LNCAP (cell line): ENCODE measurements at regions not wholly inside any gene's neighbourhood (a gene's known extent, or its start where the extent isn't known, plus 50 kb on each side); places are given as distances from the start of the nearest gene placed in this dataset.
A peak's percentile ranks its signal among the peaks of the same experiment; 100 is the strongest.

Source experiments
- TF ChIP-seq, protein P1 (sequence below): fragments of 450-650 bp; IDR thresholded peaks from 2 replicates; pipeline ENCODE4 v1.5.1; 2017; ENCODE audit warnings: mild to moderate bottlenecking

DNA sequence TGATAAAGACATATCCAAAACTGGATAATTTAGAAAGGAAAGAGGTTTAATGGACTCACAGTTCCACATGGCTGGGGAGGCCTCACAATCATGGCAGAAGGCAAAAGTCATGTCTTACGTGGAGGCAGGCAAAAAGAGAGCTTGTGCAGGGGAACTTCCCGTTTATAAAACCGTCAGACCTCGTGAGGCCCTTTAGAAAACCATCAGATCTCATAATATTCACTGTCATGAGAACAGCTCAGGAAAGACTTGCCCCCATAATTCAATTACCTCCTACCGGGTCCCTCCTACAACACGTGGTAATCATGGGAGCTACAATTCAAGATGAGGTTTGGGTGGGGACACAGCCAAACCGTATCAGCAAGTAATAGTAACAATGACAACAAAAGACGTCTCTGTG, 88.2 kb upstream of the SLC25A33 start:
- TF ChIP-seq, protein P1, sequence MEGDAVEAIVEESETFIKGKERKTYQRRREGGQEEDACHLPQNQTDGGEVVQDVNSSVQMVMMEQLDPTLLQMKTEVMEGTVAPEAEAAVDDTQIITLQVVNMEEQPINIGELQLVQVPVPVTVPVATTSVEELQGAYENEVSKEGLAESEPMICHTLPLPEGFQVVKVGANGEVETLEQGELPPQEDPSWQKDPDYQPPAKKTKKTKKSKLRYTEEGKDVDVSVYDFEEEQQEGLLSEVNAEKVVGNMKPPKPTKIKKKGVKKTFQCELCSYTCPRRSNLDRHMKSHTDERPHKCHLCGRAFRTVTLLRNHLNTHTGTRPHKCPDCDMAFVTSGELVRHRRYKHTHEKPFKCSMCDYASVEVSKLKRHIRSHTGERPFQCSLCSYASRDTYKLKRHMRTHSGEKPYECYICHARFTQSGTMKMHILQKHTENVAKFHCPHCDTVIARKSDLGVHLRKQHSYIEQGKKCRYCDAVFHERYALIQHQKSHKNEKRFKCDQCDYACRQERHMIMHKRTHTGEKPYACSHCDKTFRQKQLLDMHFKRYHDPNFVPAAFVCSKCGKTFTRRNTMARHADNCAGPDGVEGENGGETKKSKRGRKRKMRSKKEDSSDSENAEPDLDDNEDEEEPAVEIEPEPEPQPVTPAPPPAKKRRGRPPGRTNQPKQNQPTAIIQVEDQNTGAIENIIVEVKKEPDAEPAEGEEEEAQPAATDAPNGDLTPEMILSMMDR, result no peak

DNA sequence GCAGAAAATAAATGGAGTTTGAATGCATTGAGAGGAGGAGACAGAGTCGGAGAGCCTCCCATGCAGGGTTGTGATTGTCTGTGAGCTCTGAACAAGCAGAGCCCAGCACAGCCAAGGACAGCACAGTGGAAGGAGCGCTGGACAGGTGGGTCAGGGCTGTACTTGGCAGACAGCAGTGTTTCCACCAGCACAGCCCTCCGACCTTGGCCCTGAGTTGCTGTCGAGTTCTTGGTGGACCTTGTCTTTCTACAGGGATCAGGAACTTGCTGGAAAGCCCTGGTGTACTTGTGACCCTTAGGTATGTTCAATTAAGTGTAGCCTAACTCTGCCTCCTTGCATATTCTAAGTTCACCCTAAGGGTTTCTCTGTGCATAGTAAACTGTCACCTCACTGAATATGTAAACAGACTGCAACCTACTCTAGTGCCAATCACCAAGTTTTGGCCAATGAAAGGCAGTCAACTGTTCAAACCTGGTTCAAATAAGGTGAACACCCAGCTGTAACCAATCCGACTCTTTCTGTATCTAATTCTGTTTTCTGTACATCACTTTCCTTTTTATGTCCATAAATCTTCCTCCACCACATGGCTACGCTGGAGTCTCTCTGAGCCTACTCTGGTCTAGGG, 86.6 kb upstream of the SLC25A33 start:
- TF ChIP-seq, protein P1, result no peak

DNA sequence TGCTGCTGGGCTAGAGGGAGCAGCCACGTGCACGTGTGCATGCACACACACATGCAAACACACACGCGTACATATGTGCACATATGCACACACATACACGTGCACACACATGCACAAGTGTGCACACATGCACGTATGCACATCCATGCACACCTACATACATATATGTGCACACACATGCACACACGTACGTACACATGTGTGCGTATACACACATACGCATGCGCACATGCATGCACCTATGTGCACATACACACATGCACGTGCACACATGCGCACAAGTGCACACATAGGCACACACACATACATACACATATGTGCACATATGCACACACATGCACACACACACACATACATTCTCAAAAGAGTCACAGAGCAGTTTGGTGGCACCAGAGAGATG, 85.9 kb upstream of the SLC25A33 start:
- TF ChIP-seq, protein P1, result no peak

DNA sequence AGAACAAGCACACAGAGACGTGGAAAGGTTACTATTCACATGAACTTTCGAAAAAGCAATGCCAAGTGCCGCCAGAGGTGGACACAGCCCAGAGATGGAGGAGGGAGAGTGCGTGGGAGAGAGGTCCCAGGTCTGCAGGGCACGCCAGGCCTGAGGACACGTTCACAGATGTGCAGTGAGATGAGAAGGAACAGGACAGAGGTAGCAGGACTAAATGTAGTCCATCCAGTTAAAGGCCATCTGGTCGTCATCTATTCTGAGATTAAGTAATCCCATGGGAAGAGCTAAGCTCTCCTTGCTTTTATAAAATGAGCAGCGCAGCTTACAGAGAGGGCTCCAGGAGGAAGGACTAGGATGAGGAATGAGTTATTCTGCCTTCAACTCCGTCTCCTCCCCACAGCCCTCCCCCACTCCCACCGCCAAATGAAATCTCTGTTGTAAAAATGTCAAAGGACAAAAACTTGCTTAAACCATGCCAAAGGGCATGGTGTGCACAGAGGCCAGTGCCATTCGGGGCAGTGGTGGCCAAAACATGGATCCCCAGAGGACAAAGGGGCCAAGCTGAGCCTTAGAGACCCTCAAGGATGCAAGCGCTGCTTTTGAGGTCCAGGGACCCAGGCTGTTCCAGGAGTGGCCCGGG, 85.4 kb upstream of the SLC25A33 start:
- TF ChIP-seq, protein P1, result no peak

DNA sequence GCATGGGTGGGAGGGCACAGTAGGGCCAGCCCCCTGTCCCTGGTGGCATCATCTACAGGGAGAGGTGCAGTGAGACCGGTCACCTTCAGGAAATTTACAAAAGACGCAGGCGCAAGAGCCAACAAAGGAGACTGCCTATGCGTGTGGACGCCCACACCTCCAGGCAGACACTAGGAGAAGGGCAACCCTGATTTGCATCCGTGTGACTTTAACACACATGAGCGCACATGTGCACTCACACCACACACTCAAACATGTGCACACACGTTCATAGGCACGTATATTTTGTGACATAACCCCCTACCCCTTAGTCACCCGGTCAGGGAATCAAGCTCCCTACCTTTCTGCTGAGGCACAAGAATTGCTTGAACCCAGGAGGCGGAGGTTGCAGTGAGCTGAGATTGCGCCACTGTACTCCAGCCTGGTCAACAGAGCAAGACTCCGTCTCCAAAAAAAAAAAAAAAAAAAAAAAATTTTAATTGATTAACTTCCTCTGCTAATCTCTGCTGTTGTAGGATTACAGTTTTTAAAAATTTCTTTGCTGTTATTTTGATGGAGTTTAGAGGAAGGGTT, 84.7 kb upstream of the SLC25A33 start:
- TF ChIP-seq, protein P1, result no peak

DNA sequence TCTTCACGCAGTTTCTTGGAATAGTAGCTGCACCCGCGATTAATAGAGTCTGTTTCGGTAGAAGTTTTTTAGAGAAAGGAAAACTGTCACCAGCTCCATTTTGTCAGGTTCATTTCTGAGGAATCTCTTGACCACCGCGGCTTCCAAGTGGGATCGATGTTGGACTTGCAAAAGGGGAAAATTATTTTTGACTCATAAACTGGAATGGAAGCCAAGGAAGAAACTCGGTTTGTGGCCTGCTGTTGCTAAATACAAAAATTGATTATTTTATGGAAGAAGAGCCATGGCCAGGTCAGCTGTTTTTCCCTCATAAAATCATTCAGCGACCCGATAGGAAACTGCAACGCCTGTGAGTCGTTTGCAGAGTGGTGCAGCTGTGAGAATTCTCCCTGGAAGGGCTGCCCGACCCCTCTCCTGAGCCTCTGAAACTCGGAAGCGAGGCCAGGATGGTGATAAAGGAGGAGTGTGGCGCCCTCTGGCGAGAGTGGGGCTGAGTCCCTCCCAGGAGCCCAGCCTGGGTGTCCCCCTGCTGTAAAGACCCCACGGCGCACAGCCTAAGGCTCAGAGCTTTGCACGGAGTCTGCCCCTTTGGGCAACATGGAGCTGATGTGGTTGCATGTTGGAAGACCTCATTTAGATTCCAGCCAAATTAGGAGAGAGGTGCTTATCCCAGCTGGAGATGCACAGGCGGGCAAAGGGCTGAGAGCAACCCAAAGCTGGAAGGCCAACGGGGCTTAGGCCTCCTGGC, 83.6 kb upstream of the SLC25A33 start:
- TF ChIP-seq, protein P1, result peak; percentile 76

DNA sequence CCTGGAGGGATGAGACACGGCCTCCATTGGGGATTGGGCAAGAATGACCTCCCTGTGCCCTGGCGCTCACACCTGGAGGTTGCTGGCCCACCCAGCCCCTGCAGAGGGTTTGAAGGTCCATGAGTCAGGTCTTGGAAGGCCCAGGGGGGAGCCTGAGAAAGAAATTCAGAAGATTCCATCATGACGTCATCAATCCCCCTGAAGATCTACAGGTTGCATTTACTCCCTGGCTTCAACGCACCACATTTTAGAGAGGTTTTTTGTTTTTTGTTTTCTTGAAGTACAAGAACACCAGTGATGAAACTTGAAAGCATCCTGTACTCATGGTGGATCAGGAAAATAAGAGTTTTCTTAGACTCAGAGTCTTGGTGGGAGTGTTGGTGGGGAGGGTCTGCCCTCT, 82.4 kb upstream of the SLC25A33 start:
- TF ChIP-seq, protein P1, result no peak
